Neural crest cell (in vitro differentiated cells): ENCODE measurements at regions not wholly inside any gene's neighbourhood (a gene's known extent, or its start where the extent isn't known, plus 50 kb on each side); places are given as distances from the start of the nearest gene placed in this dataset.

Experiments used
- DNase-seq: peaks from one replicate; pipeline ENCODE4 v3.0.0; 2021; ENCODE audit warnings: low read depth, mixed read lengths, low spot score
- H3K27ac Mint-ChIP-seq: one replicate; pipeline ENCODE4 v1.8.0; 2021; ENCODE audit warnings: mild to moderate bottlenecking, mixed read lengths; ENCODE audit not compliant: unreplicated experiment
- H3K27me3 Mint-ChIP-seq: 2 replicates; pipeline ENCODE4 v1.8.0; 2021; ENCODE audit warnings: low read depth, mild to moderate bottlenecking, mixed read lengths
- H3K36me3 Mint-ChIP-seq: 2 replicates; pipeline ENCODE4 v1.8.0; 2021; ENCODE audit warnings: low read depth, mild to moderate bottlenecking, mixed read lengths
- H3K4me1 Mint-ChIP-seq: 2 replicates; pipeline ENCODE4 v1.8.0; 2021; ENCODE audit warnings: mixed read lengths
- H3K4me3 Mint-ChIP-seq: one replicate; pipeline ENCODE4 v1.8.0; 2021; ENCODE audit warnings: mild to moderate bottlenecking, mixed read lengths
- H3K9me3 Mint-ChIP-seq: 2 replicates; pipeline ENCODE4 v1.8.0; 2021; ENCODE audit warnings: mixed read lengths
- CTCF ChIP-seq: fragments of 200-600 bp; sonication (generic); conservative IDR thresholded peaks from 2 replicates; pipeline ENCODE4 v1.5.0; 2021; ENCODE audit warnings: antibody characterized with exemption, mild to moderate bottlenecking

DNA sequence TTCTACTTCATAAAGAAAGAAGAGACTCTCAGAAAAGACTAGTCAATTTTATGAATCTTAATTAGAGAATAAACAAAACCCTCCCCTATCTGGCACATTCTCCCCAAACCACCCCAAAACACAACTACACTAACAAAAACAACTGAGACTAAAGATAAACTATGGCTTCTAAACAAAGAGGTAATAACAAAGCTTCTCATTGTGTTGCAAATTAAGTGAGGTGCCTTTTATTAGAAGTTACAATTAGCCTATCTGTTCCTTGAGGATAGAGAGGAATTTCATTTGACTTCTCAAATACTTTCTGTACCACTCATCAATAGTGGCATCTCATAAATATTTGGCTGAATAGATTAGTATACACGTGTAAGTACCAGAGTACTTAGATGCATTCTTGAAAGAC lies 1196.2 kb downstream of the PCDH9 start:
- H3K36me3 Mint-ChIP-seq = no peaks in the 10 kb centered on the region
- peaks cover 5% of the 10 kb centered on the region for H3K4me1 Mint-ChIP-seq
- H3K27me3 Mint-ChIP-seq = no peaks in the 10 kb centered on the region
- H3K4me3 Mint-ChIP-seq = no peak overlapping the region
- DNase-seq = no peak
- H3K9me3 Mint-ChIP-seq = no peaks in the 10 kb centered on the region
- TF ChIP-seq CTCF = no peak
- H3K27ac Mint-ChIP-seq = peak overlapping the region; percentile 8

DNA sequence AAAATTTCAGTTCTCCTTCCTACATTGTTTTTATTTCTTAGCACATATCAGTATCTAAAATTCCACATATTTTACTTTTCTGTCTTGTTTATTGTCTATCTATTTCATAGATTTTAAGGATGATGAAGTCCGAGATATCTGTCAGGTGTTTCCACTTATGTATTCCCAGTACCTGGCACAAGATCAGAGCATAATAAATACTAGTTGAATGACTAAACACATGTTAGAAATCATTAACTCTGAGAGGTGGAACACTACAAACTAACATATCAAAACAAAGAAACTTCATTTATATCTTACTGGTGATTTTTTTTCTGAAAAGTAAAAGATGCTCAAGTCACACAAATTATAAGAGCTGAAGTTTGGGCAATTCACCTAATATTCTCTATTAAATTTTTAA lies 1208.3 kb downstream of the PCDH9 start:
- no peaks in the 10 kb centered on the region for H3K4me1 Mint-ChIP-seq
- no peaks in the 10 kb centered on the region for H3K27me3 Mint-ChIP-seq
- no peak overlapping the region for H3K4me3 Mint-ChIP-seq
- no peak for DNase-seq
- no peaks in the 10 kb centered on the region for H3K9me3 Mint-ChIP-seq
- no peak for TF ChIP-seq CTCF
- no peaks in the 10 kb centered on the region for H3K36me3 Mint-ChIP-seq
- no peak overlapping the region for H3K27ac Mint-ChIP-seq

GRCh38 chr13:66014771-66015170 lies 1215.4 kb downstream of the PCDH9 start:
- no peaks in the 10 kb centered on the region for H3K27me3 Mint-ChIP-seq
- peaks cover 6% of the 10 kb centered on the region for H3K9me3 Mint-ChIP-seq
- no peaks in the 10 kb centered on the region for H3K4me1 Mint-ChIP-seq
- no peak overlapping the region for H3K27ac Mint-ChIP-seq
- H3K36me3 Mint-ChIP-seq = no peaks in the 10 kb centered on the region
- no peak for TF ChIP-seq CTCF
- DNase-seq = no peak
- H3K4me3 Mint-ChIP-seq = no peak overlapping the region

DNA sequence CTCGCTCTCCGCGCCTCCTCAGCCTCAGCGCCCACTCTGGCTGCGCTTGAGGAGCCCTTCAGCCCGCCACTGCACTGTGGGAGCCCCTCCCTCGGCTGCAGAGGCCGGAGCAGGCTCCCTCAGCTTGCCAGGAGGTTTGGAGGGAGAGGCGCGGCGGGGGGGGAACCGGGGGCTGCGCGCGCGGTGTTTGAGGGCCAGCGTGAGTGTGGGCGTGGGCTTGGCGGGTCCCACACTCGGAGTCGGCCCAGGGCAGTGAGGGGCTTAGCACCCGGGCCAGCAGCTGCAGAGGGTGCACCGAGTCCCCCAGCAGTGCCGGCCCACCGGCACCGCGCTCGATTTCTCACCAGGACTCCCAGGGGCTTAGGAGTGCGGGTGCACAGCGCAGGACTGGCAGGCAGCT lies 1220.9 kb downstream of the PCDH9 start:
- Mint-ChIP-seq H3K36me3 (no peaks in the 10 kb centered on the region), H3K4me1 (no peaks in the 10 kb centered on the region), H3K4me3 (no peak overlapping the region), H3K27ac (no peak overlapping the region), H3K27me3 (no peaks in the 10 kb centered on the region), H3K9me3 (peaks cover 7% of the 10 kb centered on the region)
- DNase-seq = no peak
- TF ChIP-seq CTCF = no peak

GRCh38 chr13:66003558-66003957 lies 1226.6 kb downstream of the PCDH9 start:
- H3K27me3 Mint-ChIP-seq = no peaks in the 10 kb centered on the region
- no peak for TF ChIP-seq CTCF
- H3K27ac Mint-ChIP-seq = no peak overlapping the region

GRCh38 chr13:66001140-66001539 lies 1229.0 kb downstream of the PCDH9 start:
- Mint-ChIP-seq H3K27ac (no peak overlapping the region), H3K4me3 (no peak overlapping the region), H3K27me3 (no peaks in the 10 kb centered on the region), H3K36me3 (peaks cover 9% of the 10 kb centered on the region), H3K9me3 (peaks cover 11% of the 10 kb centered on the region), H3K4me1 (peaks cover 4% of the 10 kb centered on the region)
- TF ChIP-seq CTCF = no peak
- DNase-seq = no peak

More at GRCh38 chr13:66003558-66003957, 1226.6 kb downstream of the PCDH9 start:
- Mint-ChIP-seq H3K36me3 (peaks cover 9% of the 10 kb centered on the region), H3K4me3 (no peak overlapping the region), H3K9me3 (peaks cover 11% of the 10 kb centered on the region), H3K4me1 (peaks cover 4% of the 10 kb centered on the region)
- no peak for DNase-seq
